ENCODE measurements at regions not wholly inside any gene's neighbourhood (a gene's known extent, or its start where the extent isn't known, plus 50 kb on each side); places are given as distances from the start of the nearest gene placed in this dataset.

- Histone ChIP-seq H3K36me3 (no peaks in the 10 kb centered on the region), H3K4me1 (no peaks in the 10 kb centered on the region), H3K4me3 (no peak overlapping the region), H3K27ac (no peak overlapping the region), H3K27me3 (no peaks in the 10 kb centered on the region), H3K9me3 (no peaks in the 10 kb centered on the region)
- TF ChIP-seq CTCF (IDR thresholded peaks at IDR 0.05 in 4 of 5, conservative IDR thresholded peaks at IDR 0.05 in 1 of 5): no peak
- TF ChIP-seq POLR2A (IDR thresholded peaks at IDR 0.05): no peak
- DNase-seq (no peak), ATAC-seq (no peak)
- intact Hi-C loops (cut with DNase I; ENCODE audit: low total_unique reads): no loop called here
- in situ Hi-C loops (cut with MboI; ENCODE audit: low sequenced_read_pairs in 4 of 4): no loop called here
Measured at GRCh38 chr1:207971331-207972219, 60.6 kb upstream of the CD34 start.

GRCh38 chr1:207970329-207971233 lies 59.7 kb upstream of the CD34 start:
- TF ChIP-seq POLR2A (IDR thresholded peaks at IDR 0.05): no peak
- no peak for TF ChIP-seq CTCF (IDR thresholded peaks at IDR 0.05 in 4 of 5, conservative IDR thresholded peaks at IDR 0.05 in 1 of 5)
- Histone ChIP-seq H3K27ac (no peak overlapping the region), H3K36me3 (no peaks in the 10 kb centered on the region), H3K9me3 (no peaks in the 10 kb centered on the region), H3K27me3 (no peaks in the 10 kb centered on the region), H3K4me3 (no peak overlapping the region), H3K4me1 (no peaks in the 10 kb centered on the region)
- in situ Hi-C loops (cut with MboI; ENCODE audit: low sequenced_read_pairs in 4 of 4): no loop called here
- intact Hi-C loops (cut with DNase I; ENCODE audit: low total_unique reads): no loop called here
- ATAC-seq: no peak
- DNase-seq: no peak

GRCh38 chr1:207969528-207969927 lies 58.6 kb upstream of the CD34 start:
- H3K9me3 ChIP-seq: no peaks in the 10 kb centered on the region
- H3K27ac ChIP-seq: no peak overlapping the region
- intact Hi-C loops (cut with DNase I; ENCODE audit: low total_unique reads) (no loop called here), in situ Hi-C loops (cut with MboI; ENCODE audit: low sequenced_read_pairs in 4 of 4) (loop anchor here in 3 of 4 donors (5.0 to 10.0 kb wide), 2 partner anchors 85 to 87 kb away; no protein-coding TSS in a partner anchor)
- TF ChIP-seq CTCF (IDR thresholded peaks at IDR 0.05 in 4 of 5, conservative IDR thresholded peaks at IDR 0.05 in 1 of 5) (no peak), POLR2A (IDR thresholded peaks at IDR 0.05) (no peak)
- DNase-seq (no peak), ATAC-seq (no peak)
- no peaks in the 10 kb centered on the region for H3K27me3 ChIP-seq
- no peaks in the 10 kb centered on the region for H3K4me1 ChIP-seq
- H3K36me3 ChIP-seq: no peaks in the 10 kb centered on the region
- no peak overlapping the region for H3K4me3 ChIP-seq

GRCh38 chr1:207968521-207969009 lies 57.6 kb upstream of the CD34 start:
- H3K36me3 ChIP-seq: no peaks in the 10 kb centered on the region
- H3K9me3 ChIP-seq: no peaks in the 10 kb centered on the region
- ATAC-seq: no peak
- no peak for DNase-seq
- in situ Hi-C loops (cut with MboI; ENCODE audit: low sequenced_read_pairs in 4 of 4): loop anchor here in 3 of 4 donors (5.0 to 10.0 kb wide), 2 partner anchors 84 to 86 kb away; no protein-coding TSS in a partner anchor
- no peak for TF ChIP-seq POLR2A (IDR thresholded peaks at IDR 0.05)
- TF ChIP-seq CTCF (IDR thresholded peaks at IDR 0.05 in 4 of 5, conservative IDR thresholded peaks at IDR 0.05 in 1 of 5): no peak
- intact Hi-C loops (cut with DNase I; ENCODE audit: low total_unique reads): no loop called here
- no peaks in the 10 kb centered on the region for H3K27me3 ChIP-seq
- peaks cover 0 to 4% of the 10 kb centered on the region in 2 donors for H3K4me1 ChIP-seq
- H3K27ac ChIP-seq: no peak overlapping the region
- no peak overlapping the region for H3K4me3 ChIP-seq

Data from gastrocnemius medialis (tissue), 4 donors.